Stimulated activated CD4-positive, alpha-beta T cell treated with anti-CD3 and anti-CD28 coated beads, TNF-alpha, amount 100 ng/mL, for 48 hours (primary cell): ENCODE measurements at regions not wholly inside any gene's neighbourhood (a gene's known extent, or its start where the extent isn't known, plus 50 kb on each side); places are given as distances from the start of the nearest gene placed in this dataset.
"Not testable (repeated sequence)": the region's sequence is repeated elsewhere in the genome, so short reads cannot be mapped to it uniquely, and the experiment has no call there.

ENCODE experiments used
- DNase-seq, 3 donors: peaks; one replicate each; pipeline ENCODE4 v3.0.0-alpha.2; 2020; ENCODE audit warnings: low read depth in 3 of 3

- no peak for DNase-seq
Observed at GRCh38 chr9:1554081-1555035, 460.8 kb upstream of the SMARCA2 start.

GRCh38 chr9:1558666-1559065 is 456.5 kb upstream of the SMARCA2 start:
- not testable (repeated sequence) for DNase-seq

GRCh38 chr9:1575939-1576338 is 439.2 kb upstream of the SMARCA2 start:
- DNase-seq, result no peak

- DNase-seq, result no peak
Observed at GRCh38 chr9:1580215-1580614, 434.9 kb upstream of the SMARCA2 start.

GRCh38 chr9:1581926-1582325 is 433.2 kb upstream of the SMARCA2 start:
- no peak for DNase-seq

GRCh38 chr9:1591310-1591709 is 423.8 kb upstream of the SMARCA2 start:
- DNase-seq, result no peak

GRCh38 chr9:1598270-1598669 is 416.9 kb upstream of the SMARCA2 start:
- no peak for DNase-seq

GRCh38 chr9:1599961-1600360 is 415.2 kb upstream of the SMARCA2 start:
- no peak for DNase-seq

- DNase-seq, result no peak
Observed at GRCh38 chr9:1604942-1605560, 410.1 kb upstream of the SMARCA2 start.

GRCh38 chr9:1606253-1606652 is 408.9 kb upstream of the SMARCA2 start:
- no peak for DNase-seq

GRCh38 chr9:1612886-1613285 is 402.3 kb upstream of the SMARCA2 start:
- DNase-seq, result no peak

GRCh38 chr9:1617419-1617818 is 397.7 kb upstream of the SMARCA2 start:
- no peak for DNase-seq

- DNase-seq, result no peak
Observed at GRCh38 chr9:1619915-1620710, 395.0 kb upstream of the SMARCA2 start.

GRCh38 chr9:1637401-1637800 is 377.7 kb upstream of the SMARCA2 start:
- no peak for DNase-seq

GRCh38 chr9:1639166-1639565 is 376.0 kb upstream of the SMARCA2 start:
- DNase-seq, result no peak

GRCh38 chr9:1647776-1648175 is 367.4 kb upstream of the SMARCA2 start:
- no peak for DNase-seq

- DNase-seq, result no peak
Observed at GRCh38 chr9:1653282-1653681, 361.9 kb upstream of the SMARCA2 start.

- no peak for DNase-seq
Observed at GRCh38 chr9:1658661-1659362, 356.3 kb upstream of the SMARCA2 start.

GRCh38 chr9:1659363-1659690 is 355.8 kb upstream of the SMARCA2 start:
- no peak for DNase-seq

- no peak for DNase-seq
Observed at GRCh38 chr9:1668441-1668840, 346.7 kb upstream of the SMARCA2 start.

- no peak for DNase-seq
Observed at GRCh38 chr9:1673300-1673699, 341.8 kb upstream of the SMARCA2 start.

GRCh38 chr9:1676771-1677170 is 338.4 kb upstream of the SMARCA2 start:
- no peak for DNase-seq
